ENCODE measurements at regions not wholly inside any gene's neighbourhood (a gene's known extent, or its start where the extent isn't known, plus 50 kb on each side); places are given as distances from the start of the nearest gene placed in this dataset.
"Not testable (repeated sequence)": the region's sequence is repeated elsewhere in the genome, so short reads cannot be mapped to it uniquely, and the experiment has no call there.

DNA sequence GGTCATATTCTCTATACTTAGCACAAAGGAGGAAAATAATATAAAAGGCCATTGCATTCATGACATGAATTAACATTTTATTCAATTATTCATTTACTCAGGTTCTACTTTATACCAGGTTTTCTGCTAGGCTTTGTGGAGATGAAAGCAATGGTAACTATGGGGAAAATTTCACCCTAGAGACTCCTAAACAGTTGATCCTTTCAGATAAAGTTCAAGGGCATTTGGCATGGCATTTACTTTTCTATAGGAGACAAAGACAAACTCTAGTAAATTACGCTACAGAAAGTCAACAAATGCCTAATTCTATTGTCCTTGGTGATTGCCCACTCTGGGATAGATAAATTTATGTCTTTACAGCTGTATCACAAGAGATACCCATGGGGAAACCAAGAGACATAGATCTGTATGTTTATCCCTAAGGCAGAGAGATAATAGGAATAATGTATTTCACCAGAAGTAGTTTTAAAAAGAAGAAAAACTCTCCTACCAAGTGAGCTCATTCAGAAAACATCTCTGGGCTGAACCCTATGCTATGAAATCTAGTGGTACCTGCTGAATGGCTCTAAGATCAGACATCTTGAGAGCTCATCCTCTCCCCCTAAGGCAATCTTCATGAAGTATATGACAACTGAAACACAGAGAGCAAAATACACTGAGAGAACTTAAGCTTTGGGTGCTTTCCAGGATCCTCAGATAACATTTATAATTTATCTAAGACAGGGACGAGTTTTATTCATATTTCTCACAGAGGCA is 316.7 kb downstream of the ANTXR2 start:
- no peak for DNase-seq (ENCODE audit: low read depth)
- in situ Hi-C loops (cut with HindIII; ENCODE audit: low pct_unique_long_range_greater_than_20kb, low sequenced_read_pairs) = no loop called here

GRCh38 chr4:79748835-79749234 is 324.2 kb downstream of the ANTXR2 start:
- DNase-seq (ENCODE audit: low read depth) = no peak
- in situ Hi-C loops (cut with HindIII; ENCODE audit: low pct_unique_long_range_greater_than_20kb, low sequenced_read_pairs) = no loop called here

- no peak for DNase-seq (ENCODE audit: low read depth)
- in situ Hi-C loops (cut with HindIII; ENCODE audit: low pct_unique_long_range_greater_than_20kb, low sequenced_read_pairs) = no loop called here
These were observed 325.8 kb downstream of the ANTXR2 start for GRCh38 chr4:79747252-79747651.

- DNase-seq (ENCODE audit: low read depth) = no peak
- in situ Hi-C loops (cut with HindIII; ENCODE audit: low pct_unique_long_range_greater_than_20kb, low sequenced_read_pairs) = no loop called here
These were observed 330.0 kb downstream of the ANTXR2 start for GRCh38 chr4:79743014-79743413.

GRCh38 chr4:79739912-79740311 is 331.9 kb upstream of the GK2 start:
- in situ Hi-C loops (cut with HindIII; ENCODE audit: low pct_unique_long_range_greater_than_20kb, low sequenced_read_pairs) = no loop called here
- DNase-seq (ENCODE audit: low read depth) = no peak

- no peak for DNase-seq (ENCODE audit: low read depth)
- in situ Hi-C loops (cut with HindIII; ENCODE audit: low pct_unique_long_range_greater_than_20kb, low sequenced_read_pairs) = no loop called here
These were observed 315.5 kb upstream of the GK2 start for GRCh38 chr4:79723507-79723906.

DNA sequence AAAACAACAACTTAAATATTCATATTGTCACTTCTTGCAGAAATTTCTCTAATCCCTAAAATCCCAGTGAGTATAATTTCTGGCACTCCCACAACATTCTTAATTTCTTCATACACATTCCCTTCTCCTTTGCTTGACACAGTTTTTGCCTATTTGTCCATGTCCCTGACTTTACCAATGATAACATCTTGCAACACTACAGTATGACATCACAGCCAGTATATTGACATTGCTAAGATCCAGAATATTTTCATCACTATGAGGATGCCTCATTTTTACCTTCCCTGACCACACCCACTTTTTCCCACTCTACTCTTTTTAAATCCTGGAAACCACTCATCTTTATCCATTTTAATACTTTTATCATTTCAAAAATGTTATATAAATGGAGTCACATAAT is 292.3 kb upstream of the GK2 start:
- DNase-seq (ENCODE audit: low read depth) = no peak
- in situ Hi-C loops (cut with HindIII; ENCODE audit: low pct_unique_long_range_greater_than_20kb, low sequenced_read_pairs) = no loop called here

- DNase-seq (ENCODE audit: low read depth) = no peak
- in situ Hi-C loops (cut with HindIII; ENCODE audit: low pct_unique_long_range_greater_than_20kb, low sequenced_read_pairs) = no loop called here
These were observed 289.4 kb upstream of the GK2 start for GRCh38 chr4:79697444-79697843.

DNA sequence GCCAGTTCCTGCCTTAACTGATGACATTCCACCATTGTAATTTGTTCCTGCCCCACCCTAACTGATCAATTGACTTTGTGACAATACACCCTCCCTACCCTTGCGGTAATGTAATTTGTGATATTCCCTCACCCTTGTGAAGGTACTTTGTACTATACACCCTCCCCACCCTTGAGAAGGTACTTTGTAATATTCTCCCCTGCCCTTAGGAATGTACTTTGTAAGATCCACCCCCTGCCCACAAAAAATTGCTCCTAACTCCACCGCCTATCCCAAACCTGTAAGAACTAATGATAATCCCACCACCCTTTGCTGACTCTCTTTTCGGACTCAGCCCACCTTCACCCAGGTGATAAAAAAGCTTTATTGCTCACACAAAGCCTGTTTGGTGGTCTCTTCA is 288.5 kb upstream of the GK2 start:
- DNase-seq (ENCODE audit: low read depth); in situ Hi-C loops (cut with HindIII; ENCODE audit: low pct_unique_long_range_greater_than_20kb, low sequenced_read_pairs): not testable (repeated sequence)

GRCh38 chr4:79695848-79696247 is 287.8 kb upstream of the GK2 start:
- DNase-seq (ENCODE audit: low read depth) = no peak
- in situ Hi-C loops (cut with HindIII; ENCODE audit: low pct_unique_long_range_greater_than_20kb, low sequenced_read_pairs) = no loop called here

- in situ Hi-C loops (cut with HindIII; ENCODE audit: low pct_unique_long_range_greater_than_20kb, low sequenced_read_pairs) = no loop called here
- no peak for DNase-seq (ENCODE audit: low read depth)
These were observed 281.7 kb upstream of the GK2 start for GRCh38 chr4:79689740-79690139.

DNA sequence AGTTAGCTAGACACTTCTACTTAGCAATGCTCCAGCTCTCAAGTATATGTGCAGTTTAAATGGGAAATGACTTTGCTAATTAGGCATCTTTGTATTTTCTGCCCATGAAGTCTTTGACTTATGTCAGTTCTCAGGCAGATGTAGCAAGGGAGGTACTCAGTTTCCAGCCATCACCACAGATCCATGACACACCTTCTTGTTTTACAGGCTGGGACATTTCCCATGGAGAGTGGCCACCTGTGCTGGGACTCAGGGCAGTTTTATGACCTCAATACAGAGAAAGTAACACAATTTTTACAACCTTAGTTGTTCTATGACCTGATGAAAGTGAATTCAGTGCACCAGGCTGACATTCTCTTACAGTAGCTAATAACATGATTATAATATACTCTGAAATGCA is 280.7 kb upstream of the GK2 start:
- in situ Hi-C loops (cut with HindIII; ENCODE audit: low pct_unique_long_range_greater_than_20kb, low sequenced_read_pairs) = no loop called here
- no peak for DNase-seq (ENCODE audit: low read depth)

GRCh38 chr4:79687006-79687405 is 279.0 kb upstream of the GK2 start:
- DNase-seq (ENCODE audit: low read depth) = no peak
- in situ Hi-C loops (cut with HindIII; ENCODE audit: low pct_unique_long_range_greater_than_20kb, low sequenced_read_pairs) = no loop called here

DNA sequence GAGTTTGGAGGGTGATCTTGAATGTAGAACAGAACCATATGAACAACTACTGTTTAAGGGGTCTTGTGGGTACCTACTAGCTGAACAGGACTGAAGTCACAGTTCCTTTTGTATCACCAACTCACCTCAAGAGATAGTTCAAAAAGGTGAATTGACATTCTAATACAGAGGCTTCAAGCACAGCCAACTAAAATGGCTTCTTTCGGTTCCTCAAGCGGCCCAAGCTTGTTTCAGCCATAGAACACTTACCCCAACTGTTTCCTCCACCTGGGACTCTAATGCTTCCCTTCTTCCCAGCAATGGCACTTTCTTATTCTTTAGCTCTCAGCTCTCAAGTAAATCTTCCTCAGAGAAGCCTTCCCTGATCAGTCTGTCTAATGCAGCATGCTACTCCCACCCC is 277.5 kb upstream of the GK2 start:
- in situ Hi-C loops (cut with HindIII; ENCODE audit: low pct_unique_long_range_greater_than_20kb, low sequenced_read_pairs) = no loop called here
- DNase-seq (ENCODE audit: low read depth) = no peak

DNA sequence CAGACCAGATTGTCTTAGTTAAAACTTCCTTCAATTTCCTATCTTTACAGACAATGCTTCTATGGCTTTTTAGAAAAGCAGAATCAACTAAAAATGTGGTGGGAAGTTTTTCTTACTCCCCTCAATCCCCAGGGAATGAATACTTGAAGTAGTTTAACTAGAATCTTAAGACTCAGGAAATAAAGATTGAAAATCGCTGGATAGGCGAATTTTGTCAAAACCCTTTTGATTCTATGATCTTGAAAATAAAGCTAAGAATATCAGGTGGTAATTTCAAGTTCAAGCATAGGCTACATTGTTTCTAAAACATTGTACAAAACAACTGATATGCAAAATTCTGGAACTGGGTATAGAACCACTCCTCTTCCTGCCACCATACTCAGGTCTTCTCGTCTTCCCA is 276.5 kb upstream of the GK2 start:
- no peak for DNase-seq (ENCODE audit: low read depth)
- in situ Hi-C loops (cut with HindIII; ENCODE audit: low pct_unique_long_range_greater_than_20kb, low sequenced_read_pairs) = no loop called here

GRCh38 chr4:79682801-79683530 is 274.9 kb upstream of the GK2 start:
- in situ Hi-C loops (cut with HindIII; ENCODE audit: low pct_unique_long_range_greater_than_20kb, low sequenced_read_pairs) = no loop called here
- no peak for DNase-seq (ENCODE audit: low read depth)

DNA sequence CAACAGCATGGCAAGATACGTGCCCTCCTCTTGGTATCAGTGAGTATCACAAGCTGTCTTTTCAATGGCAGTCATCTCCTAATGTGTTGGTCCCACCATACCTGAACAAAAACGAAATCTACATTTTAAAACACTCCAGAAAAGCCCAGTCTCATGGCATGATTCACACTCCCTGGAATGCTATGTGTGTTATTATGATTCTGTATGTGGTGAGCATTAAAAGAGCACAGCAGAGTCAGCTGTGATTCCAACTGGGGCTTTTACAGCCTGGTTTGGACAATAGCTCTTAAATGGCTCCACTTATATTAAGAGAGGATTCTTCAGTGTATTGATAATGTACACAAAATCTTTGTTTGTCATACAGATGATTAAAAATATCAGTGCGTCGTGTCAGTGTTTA is 274.1 kb upstream of the GK2 start:
- no peak for DNase-seq (ENCODE audit: low read depth)
- in situ Hi-C loops (cut with HindIII; ENCODE audit: low pct_unique_long_range_greater_than_20kb, low sequenced_read_pairs) = no loop called here

- in situ Hi-C loops (cut with HindIII; ENCODE audit: low pct_unique_long_range_greater_than_20kb, low sequenced_read_pairs) = no loop called here
- no peak for DNase-seq (ENCODE audit: low read depth)
These were observed 271.8 kb upstream of the GK2 start for GRCh38 chr4:79679859-79680258.

DNA sequence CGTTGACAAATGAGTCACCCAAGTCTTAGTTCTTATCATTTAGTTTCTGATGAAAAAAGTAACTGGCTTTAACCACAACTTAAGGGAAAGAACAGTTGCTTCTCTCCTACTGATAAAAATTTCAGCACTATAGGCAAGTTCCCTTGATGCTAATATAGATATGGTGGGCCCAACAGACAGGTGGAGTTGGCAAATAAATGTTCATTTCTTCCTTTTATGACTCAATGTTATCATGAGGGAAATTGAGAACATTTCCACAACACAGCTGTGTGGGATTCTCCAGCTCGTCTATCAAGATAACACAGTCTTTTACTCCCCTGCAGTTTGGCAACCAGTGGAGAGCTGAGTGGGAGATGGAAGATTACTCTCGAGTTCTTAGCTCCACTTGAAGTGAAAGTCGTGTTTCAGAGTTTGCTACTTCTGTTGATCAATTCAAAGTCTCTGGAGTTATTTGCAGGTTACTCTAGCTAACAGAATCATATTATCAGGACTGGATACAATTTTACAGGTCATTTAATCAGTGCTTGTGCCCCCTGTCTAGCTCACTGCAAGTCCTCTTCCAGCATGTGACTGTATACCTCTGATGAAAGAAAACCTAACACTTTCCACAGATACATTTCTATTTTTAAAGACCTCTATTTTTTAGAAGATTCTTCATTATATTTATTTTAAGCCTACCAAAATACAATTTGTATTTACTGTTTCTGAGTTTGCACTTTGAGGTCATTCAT is 270.6 kb upstream of the GK2 start:
- DNase-seq (ENCODE audit: low read depth) = no peak
- in situ Hi-C loops (cut with HindIII; ENCODE audit: low pct_unique_long_range_greater_than_20kb, low sequenced_read_pairs) = no loop called here

Measured in Caki2 (cell line).